ENCODE measurements at regions not wholly inside any gene's neighbourhood (a gene's known extent, or its start where the extent isn't known, plus 50 kb on each side); places are given as distances from the start of the nearest gene placed in this dataset.

- DNase-seq (ENCODE audit: low spot score in 2 of 2) = no peak
- Mint-ChIP-seq H3K36me3 (no peaks in the 10 kb centered on the region), H3K27ac (no peak overlapping the region), H3K9me3 (peaks cover 0 to 4% of the 10 kb centered on the region in 2 donors)
- no peak for ATAC-seq
Observed at GRCh38 chr1:81671038-81671437, 129.7 kb upstream of the ADGRL2 start.

GRCh38 chr1:81670286-81670685 is 130.4 kb upstream of the ADGRL2 start:
- Mint-ChIP-seq H3K9me3 (peaks cover 0 to 4% of the 10 kb centered on the region in 2 donors), H3K36me3 (no peaks in the 10 kb centered on the region), H3K27ac (no peak overlapping the region)
- no peak for ATAC-seq
- DNase-seq (ENCODE audit: low spot score in 2 of 2) = no peak

- no peaks in the 10 kb centered on the region for H3K36me3 Mint-ChIP-seq
- no peak overlapping the region for H3K27ac Mint-ChIP-seq
- DNase-seq (ENCODE audit: low spot score in 2 of 2) (no peak), ATAC-seq (no peak)
- H3K9me3 Mint-ChIP-seq = peaks cover 0 to 4% of the 10 kb centered on the region in 2 donors
Observed at GRCh38 chr1:81666586-81666985, 134.1 kb upstream of the ADGRL2 start.

GRCh38 chr1:81664341-81664740 is 136.4 kb upstream of the ADGRL2 start:
- DNase-seq (ENCODE audit: low spot score in 2 of 2) (no peak), ATAC-seq (no peak)
- Mint-ChIP-seq H3K36me3 (no peaks in the 10 kb centered on the region), H3K9me3 (peaks cover 0 to 4% of the 10 kb centered on the region in 2 donors), H3K27ac (no peak overlapping the region)

GRCh38 chr1:81662913-81663526 is 137.7 kb upstream of the ADGRL2 start:
- Mint-ChIP-seq H3K9me3 (no peaks in the 10 kb centered on the region), H3K36me3 (no peaks in the 10 kb centered on the region), H3K27ac (no peak overlapping the region)
- ATAC-seq (no peak), DNase-seq (ENCODE audit: low spot score in 2 of 2) (no peak)

DNA sequence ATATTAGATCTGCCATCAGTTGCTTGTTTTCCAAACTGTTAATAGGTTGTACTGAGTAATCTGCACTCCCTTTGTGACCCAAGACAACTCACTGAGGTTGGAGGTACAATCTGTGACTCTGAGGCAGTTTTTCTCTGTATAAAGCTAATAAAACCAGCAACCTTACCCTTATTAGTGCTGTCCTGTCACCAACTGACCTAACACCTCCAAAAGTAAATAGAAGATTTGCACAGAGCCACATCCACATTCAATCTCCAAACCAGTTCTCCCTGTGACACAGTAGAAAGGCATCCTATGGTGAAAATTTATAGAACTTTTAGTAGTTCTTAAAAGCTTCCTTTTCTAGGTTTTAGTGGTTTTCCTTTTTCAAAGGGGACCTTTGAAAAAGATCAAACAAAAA is 140.4 kb upstream of the ADGRL2 start:
- peaks cover 0 to 8% of the 10 kb centered on the region in 2 donors for H3K9me3 Mint-ChIP-seq
- no peak for DNase-seq (ENCODE audit: low spot score in 2 of 2)
- peaks cover 0 to 7% of the 10 kb centered on the region in 2 donors for H3K36me3 Mint-ChIP-seq
- no peak for ATAC-seq
- H3K27ac Mint-ChIP-seq = no peak overlapping the region

DNA sequence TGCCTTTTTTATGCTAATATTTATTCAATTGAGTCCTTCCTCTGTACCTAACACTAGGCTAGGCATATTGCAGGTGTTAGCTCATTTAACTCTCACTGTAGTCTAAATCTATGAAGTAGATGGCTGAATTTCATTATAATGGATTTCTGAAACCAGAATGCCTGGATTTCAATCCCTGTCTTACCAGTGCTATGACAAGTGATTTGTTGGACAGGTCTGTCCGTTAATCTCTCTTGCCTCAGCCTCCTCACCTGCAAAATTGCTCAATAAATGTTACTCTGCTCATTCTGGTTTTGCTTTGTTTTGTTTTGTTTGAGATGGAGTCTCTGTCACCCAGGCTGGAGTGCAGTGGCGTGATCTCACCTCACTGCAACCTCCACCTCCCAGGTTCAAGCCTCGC is 146.1 kb upstream of the ADGRL2 start:
- Mint-ChIP-seq H3K27ac (no peak overlapping the region), H3K36me3 (peaks cover 0 to 7% of the 10 kb centered on the region in 2 donors), H3K9me3 (peaks cover 4 to 16% of the 10 kb centered on the region in 2 donors)
- DNase-seq (ENCODE audit: low spot score in 2 of 2) (no peak), ATAC-seq (no peak)

DNA sequence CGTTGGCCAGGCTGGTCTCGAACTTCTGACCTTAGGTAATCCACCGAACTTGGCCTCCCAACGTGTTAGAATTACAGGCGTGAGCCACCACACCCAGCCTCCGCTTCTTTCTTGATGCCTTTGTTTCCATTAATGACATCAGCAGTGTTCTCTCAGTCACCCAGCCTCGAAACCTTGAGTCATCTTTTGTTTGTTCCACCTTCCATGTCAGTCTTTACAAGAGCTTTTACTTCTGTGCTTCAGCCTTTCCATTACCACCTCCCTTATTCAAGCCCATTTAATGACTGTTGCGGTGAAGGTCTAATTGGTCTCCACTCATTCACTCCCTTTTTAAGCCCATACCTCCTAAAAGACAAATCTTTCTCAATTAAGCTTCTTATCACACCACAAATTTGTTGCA is 146.6 kb upstream of the ADGRL2 start:
- no peak for DNase-seq (ENCODE audit: low spot score in 2 of 2)
- ATAC-seq = no peak
- Mint-ChIP-seq H3K9me3 (peaks cover 4 to 16% of the 10 kb centered on the region in 2 donors), H3K27ac (no peak overlapping the region), H3K36me3 (peaks cover 0 to 7% of the 10 kb centered on the region in 2 donors)

GRCh38 chr1:81650776-81651175 is 150.0 kb upstream of the ADGRL2 start:
- DNase-seq (ENCODE audit: low spot score in 2 of 2) (no peak), ATAC-seq (no peak)
- peaks cover 4 to 13% of the 10 kb centered on the region in 2 donors for H3K9me3 Mint-ChIP-seq
- H3K27ac Mint-ChIP-seq = no peak overlapping the region
- peaks cover 0 to 3% of the 10 kb centered on the region in 2 donors for H3K36me3 Mint-ChIP-seq

DNA sequence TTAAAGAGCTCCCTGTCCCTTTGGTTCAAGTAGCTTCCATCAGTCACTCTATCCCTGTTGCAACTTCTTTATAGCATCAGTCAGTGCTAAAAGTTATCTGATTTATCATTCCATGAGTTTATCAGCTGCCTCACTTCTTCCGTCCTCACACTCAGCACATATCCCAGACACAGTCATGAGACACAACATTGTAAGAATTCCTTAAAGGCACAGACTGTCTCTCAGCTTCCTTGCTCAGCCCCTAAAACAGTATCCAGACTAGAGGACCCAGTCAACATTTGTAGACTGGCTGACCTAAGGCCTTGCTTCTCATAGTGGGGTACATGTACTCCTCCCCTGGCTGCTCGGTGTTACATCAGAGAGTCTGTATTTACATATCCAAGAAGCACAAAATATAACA is 164.9 kb upstream of the ADGRL2 start:
- H3K36me3 Mint-ChIP-seq = no peaks in the 10 kb centered on the region

DNA sequence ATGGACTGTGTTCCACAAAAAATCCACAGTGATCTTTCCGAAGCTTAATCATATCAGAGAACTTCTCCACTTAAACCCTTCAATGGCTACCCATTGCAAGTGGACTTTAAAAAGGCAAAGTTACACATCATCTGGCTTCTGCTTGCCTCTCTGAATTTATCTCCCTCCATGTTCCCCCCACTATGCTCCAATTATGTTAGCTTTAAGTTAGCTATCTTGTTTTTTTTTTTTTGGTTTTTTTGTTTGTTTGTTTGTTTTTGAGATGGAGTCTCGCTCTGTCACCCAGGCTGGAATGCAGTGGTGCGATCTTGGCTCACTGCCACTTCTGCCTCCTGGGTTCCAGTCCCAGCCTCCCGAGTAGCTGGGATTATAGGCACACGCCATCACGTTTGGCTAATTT is 166.4 kb upstream of the ADGRL2 start:
- ATAC-seq = no peak
- H3K9me3 Mint-ChIP-seq = peaks cover 11 to 19% of the 10 kb centered on the region in 2 donors
- no peaks in the 10 kb centered on the region for H3K36me3 Mint-ChIP-seq
- H3K27ac Mint-ChIP-seq = no peak overlapping the region
- no peak for DNase-seq (ENCODE audit: low spot score in 2 of 2)

More for the DNA sequence above, 164.9 kb upstream of the ADGRL2 start:
- H3K9me3 Mint-ChIP-seq = peaks cover 11 to 19% of the 10 kb centered on the region in 2 donors
- DNase-seq (ENCODE audit: low spot score in 2 of 2) (no peak), ATAC-seq (no peak)
- H3K27ac Mint-ChIP-seq = no peak overlapping the region

DNA sequence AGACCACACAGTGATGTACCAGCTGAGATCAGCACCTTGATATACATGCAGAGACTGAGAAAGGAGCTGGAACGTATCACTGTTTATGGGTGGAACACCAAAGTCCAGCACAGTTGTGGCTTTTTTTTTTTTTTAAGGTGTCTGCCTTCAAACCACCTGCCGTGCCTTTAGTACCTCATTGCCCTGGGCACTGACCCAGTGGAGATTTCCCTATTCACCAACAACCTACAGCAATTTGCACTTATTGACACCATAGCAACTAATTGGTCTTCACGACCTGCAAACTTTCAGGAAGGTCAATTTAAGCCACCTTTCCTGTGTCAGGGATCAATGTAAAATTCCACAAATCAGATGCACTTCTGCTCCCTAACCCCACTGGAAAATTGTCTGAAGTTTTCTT is 181.6 kb upstream of the ADGRL2 start:
- Mint-ChIP-seq H3K36me3 (peaks cover 0 to 11% of the 10 kb centered on the region in 2 donors), H3K27ac (no peak overlapping the region), H3K9me3 (peaks cover 5 to 7% of the 10 kb centered on the region in 2 donors)
- ATAC-seq (no peak), DNase-seq (ENCODE audit: low spot score in 2 of 2) (no peak)

DNA sequence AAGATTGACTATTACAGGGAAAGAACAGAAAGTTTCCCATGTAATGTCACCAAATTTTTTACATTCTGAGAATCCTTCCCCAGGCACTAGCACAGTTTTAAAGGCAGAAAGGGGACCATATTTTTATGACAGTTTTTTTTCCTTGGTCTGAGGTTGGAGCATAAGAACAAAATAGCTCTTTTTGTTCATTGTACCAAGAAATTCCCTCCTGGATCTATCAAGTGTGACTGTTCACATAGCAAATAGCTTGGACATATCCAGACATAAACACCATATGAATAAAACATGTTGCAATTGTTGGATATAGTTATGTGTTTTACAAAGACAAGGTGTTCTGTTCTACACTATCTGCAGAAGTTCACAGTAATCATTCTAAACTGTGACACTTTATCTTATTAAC is 182.4 kb upstream of the ADGRL2 start:
- DNase-seq (ENCODE audit: low spot score in 2 of 2) (no peak), ATAC-seq (no peak)
- Mint-ChIP-seq H3K36me3 (peaks cover 0 to 11% of the 10 kb centered on the region in 2 donors), H3K27ac (no peak overlapping the region), H3K9me3 (peaks cover 5 to 7% of the 10 kb centered on the region in 2 donors)

DNA sequence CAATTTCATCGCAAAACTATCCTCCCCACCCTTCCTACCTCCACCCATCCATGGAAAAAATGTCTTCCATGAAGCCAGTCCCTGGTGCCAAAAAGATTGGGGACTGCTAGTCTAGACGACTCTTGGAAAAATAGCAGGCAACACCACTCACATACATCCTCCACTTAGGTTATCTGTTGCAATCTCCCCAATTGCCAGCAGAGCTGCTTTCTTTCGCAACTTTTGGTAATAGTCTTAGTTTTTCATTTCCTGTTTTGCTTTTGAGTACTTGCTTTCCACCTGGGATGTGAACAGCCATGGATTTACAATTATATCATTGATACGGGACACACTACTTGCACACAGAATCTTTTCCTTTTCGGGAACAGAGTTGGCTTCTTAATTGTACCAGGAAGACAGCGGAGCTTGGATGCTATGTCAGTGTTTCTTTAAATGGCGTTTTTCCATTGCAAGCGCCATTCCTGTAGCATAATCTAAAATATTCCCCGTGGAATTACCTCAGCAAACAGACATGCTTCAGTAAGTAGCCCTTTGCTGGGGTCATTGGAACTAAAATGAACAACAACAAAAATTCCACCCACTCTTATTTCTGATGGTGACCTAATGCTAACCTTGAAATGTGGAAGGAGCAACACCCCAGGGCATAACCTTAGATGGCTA is 183.3 kb upstream of the ADGRL2 start:
- H3K36me3 Mint-ChIP-seq = peaks cover 0 to 5% of the 10 kb centered on the region in 2 donors
- peaks cover 0 to 4% of the 10 kb centered on the region in 2 donors for H3K9me3 Mint-ChIP-seq
- no peak overlapping the region for H3K27ac Mint-ChIP-seq
- no peak for DNase-seq (ENCODE audit: low spot score in 2 of 2)
- no peak for ATAC-seq

DNA sequence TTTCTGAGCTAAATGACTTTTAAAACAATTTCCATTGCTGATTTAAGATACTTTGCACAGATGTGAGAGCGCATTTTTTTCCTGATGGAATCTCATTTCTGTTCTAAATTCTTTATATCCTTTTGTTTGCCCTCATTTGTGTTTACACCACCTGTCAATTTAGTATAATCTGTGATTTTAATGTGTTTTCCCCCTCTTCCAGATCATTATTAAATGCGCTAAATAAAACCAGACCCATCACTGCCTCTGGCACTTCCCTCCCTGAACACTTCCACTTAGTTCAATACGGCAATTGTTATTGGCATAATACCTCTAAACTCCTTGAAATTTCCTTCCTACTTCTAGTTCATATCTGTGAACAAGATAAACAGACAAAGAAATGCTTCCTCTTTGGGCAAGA is 186.9 kb upstream of the ADGRL2 start:
- ATAC-seq (no peak), DNase-seq (ENCODE audit: low spot score in 2 of 2) (no peak)
- Mint-ChIP-seq H3K27ac (no peak overlapping the region), H3K9me3 (peaks cover 0 to 9% of the 10 kb centered on the region in 2 donors), H3K36me3 (peaks cover 0 to 5% of the 10 kb centered on the region in 2 donors)

DNA sequence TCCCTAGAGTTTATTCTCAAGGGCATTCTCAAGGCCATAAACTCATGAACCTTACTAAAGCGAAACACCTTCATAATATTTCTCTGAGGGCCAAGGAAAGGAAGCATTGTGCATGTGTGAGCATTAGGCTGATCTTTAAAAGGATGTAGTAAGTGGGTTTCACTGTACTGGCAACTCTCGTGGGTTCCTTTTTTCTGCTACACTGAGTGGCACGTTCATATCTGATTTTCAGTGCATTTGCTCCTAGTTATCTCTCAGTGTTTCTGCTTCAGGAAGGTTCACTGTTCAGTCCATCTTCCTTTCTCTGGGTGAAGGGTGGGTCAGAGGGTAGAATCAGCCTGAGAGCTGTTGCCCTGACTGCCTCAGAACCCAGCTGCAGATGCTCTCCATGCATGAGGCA is 192.8 kb upstream of the ADGRL2 start:
- DNase-seq (ENCODE audit: low spot score in 2 of 2) = no peak
- ATAC-seq = no peak
- no peak overlapping the region for H3K27ac Mint-ChIP-seq
- peaks cover 4 to 9% of the 10 kb centered on the region in 2 donors for H3K9me3 Mint-ChIP-seq
- no peaks in the 10 kb centered on the region for H3K36me3 Mint-ChIP-seq

DNA sequence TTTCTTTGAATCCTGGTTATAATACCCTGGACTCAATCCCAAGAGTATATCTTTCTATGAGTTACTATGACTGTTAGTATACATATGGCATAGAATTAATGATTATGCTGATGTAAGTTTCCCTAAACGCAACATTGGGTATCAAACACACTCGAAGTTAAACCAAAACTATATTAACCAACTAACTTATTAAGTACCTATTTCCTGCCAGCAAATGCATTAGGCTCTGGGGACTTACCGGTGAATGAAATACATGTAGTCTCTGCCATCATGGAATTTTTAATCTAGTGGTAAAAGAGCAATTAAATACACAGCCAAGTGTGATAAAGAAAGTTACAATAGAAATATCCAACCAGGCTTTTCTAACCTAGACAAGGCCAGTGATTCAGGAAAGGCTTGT is 193.6 kb upstream of the ADGRL2 start:
- Mint-ChIP-seq H3K9me3 (peaks cover 4 to 9% of the 10 kb centered on the region in 2 donors), H3K27ac (no peak overlapping the region), H3K36me3 (no peaks in the 10 kb centered on the region)
- DNase-seq (ENCODE audit: low spot score in 2 of 2) = no peak
- no peak for ATAC-seq

DNA sequence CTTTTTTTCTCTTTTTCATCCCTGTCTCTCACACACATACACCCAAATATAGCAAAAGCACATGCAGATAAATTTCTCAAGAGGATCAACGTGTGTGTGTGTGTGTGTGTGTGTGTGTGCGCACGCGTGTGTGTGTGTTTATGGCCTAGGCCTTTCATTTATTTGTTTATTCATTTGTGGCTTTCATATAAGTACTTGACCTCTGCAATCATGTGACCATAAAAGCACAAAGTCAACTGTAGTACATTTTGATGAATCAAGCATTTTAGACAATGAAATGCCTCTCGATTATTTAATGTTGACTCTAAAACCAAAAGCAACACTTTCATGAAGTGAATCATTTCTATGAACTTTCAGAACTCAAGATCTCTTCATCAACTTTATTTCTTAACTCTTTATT is 194.1 kb upstream of the ADGRL2 start:
- ATAC-seq (no peak), DNase-seq (ENCODE audit: low spot score in 2 of 2) (no peak)
- H3K9me3 Mint-ChIP-seq = peaks cover 4 to 6% of the 10 kb centered on the region in 2 donors
- no peaks in the 10 kb centered on the region for H3K36me3 Mint-ChIP-seq
- H3K27ac Mint-ChIP-seq = no peak overlapping the region

Data from activated naive CD4-positive, alpha-beta T cell treated with anti-CD3 and anti-CD28 coated beads, Interleukin-2, amount 50 U/mL, for 72 hours (primary cell).